Esophagus muscularis mucosa (tissue), 4 donors: ENCODE measurements at regions not wholly inside any gene's neighbourhood (a gene's known extent, or its start where the extent isn't known, plus 50 kb on each side); places are given as distances from the start of the nearest gene placed in this dataset.

ENCODE experiments used
- DNase-seq: peaks from one replicate; pipeline ENCODE4 v3.0.0-alpha.2; 2017; ENCODE audit errors: extremely low spot score
- H3K27ac ChIP-seq, 4 donors: fragments of 200-600 bp; sonication (generic); replicated peaks in 1 of 4; 1 replicate in 3 of 4; 2 replicates in 1 of 4; pipeline ENCODE4 v1.5.1; 2016 to 2019; ENCODE audit warnings: mild to moderate bottlenecking in 1 of 4
- H3K27me3 ChIP-seq, 4 donors: fragments of 200-600 bp; sonication (generic); one replicate each; pipeline versions ENCODE4 v1.5.1 to v1.6.0; 2016 to 2019
- H3K36me3 ChIP-seq, 4 donors: fragments of 200-600 bp; sonication (generic); one replicate each; pipeline ENCODE4 v1.5.1; 2016 to 2019
- H3K4me1 ChIP-seq, 4 donors: fragments of 200-600 bp; sonication (generic); one replicate each; pipeline ENCODE4 v1.5.1; 2016 to 2019
- H3K4me3 ChIP-seq, 4 donors: fragments of 200-600 bp; sonication (generic); 1 replicate in 2 of 4; 2 replicates in 2 of 4; pipeline ENCODE4 v1.5.1; 2016 to 2019; ENCODE audit warnings: mild to moderate bottlenecking in 4 of 4, moderate library complexity in 1 of 4
- H3K9me3 ChIP-seq, 4 donors: fragments of 200-600 bp; sonication (generic); 1 replicate in 3 of 4; 2 replicates in 1 of 4; pipeline ENCODE4 v1.5.1; 2016 to 2019
- EP300 ChIP-seq: sonication (generic); formaldehyde crosslinking; IDR thresholded peaks from one replicate; pipeline ENCODE4 v1.6.1; 2017; ENCODE audit warnings: antibody characterized with exemption
- POLR2A ChIP-seq: fragments of 450-650 bp; IDR thresholded peaks from one replicate; pipeline ENCODE4 v1.6.1; 2017; ENCODE audit warnings: antibody characterized with exemption, moderate library complexity, mild to moderate bottlenecking, low read depth
- POLR2AphosphoS5 ChIP-seq, 2 donors: sonication (generic); formaldehyde crosslinking; IDR thresholded peaks; one replicate each; pipeline ENCODE4 v1.6.1; 2017; ENCODE audit warnings: antibody characterized with exemption in 2 of 2
- WGBS: methylation state at CpG from one replicate; pipeline ENCODE4 v1.1.5; 2018; 5-methylcytosine and 5-hydroxymethylcytosine counted together
- intact Hi-C: fragments of 100-400 bp; cut with DNase I; formaldehyde crosslinking; loops from one replicate; pipeline ENCODE4 v1.15.1; 2023
- TF ChIP-seq, protein P1 (sequence below), 3 experiments: fragments of 200-600 bp in 2 of 3; fragments of 450-650 bp in 1 of 3; sonication (generic) in 2 of 3; IDR thresholded peaks; one replicate each; pipeline ENCODE4 v1.5.1; 2017 to 2019; ENCODE audit warnings: antibody characterized with exemption in 3 of 3, mild to moderate bottlenecking in 2 of 3, moderate library complexity in 1 of 3

- H3K36me3 ChIP-seq, result no peaks in the 10 kb centered on the region
- TF ChIP-seq POLR2A, result no peak
- TF ChIP-seq, protein P1, sequence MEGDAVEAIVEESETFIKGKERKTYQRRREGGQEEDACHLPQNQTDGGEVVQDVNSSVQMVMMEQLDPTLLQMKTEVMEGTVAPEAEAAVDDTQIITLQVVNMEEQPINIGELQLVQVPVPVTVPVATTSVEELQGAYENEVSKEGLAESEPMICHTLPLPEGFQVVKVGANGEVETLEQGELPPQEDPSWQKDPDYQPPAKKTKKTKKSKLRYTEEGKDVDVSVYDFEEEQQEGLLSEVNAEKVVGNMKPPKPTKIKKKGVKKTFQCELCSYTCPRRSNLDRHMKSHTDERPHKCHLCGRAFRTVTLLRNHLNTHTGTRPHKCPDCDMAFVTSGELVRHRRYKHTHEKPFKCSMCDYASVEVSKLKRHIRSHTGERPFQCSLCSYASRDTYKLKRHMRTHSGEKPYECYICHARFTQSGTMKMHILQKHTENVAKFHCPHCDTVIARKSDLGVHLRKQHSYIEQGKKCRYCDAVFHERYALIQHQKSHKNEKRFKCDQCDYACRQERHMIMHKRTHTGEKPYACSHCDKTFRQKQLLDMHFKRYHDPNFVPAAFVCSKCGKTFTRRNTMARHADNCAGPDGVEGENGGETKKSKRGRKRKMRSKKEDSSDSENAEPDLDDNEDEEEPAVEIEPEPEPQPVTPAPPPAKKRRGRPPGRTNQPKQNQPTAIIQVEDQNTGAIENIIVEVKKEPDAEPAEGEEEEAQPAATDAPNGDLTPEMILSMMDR (IDR thresholded peaks at IDR 0.05), result no peak
- no peak for TF ChIP-seq EP300
- no peak for TF ChIP-seq POLR2AphosphoS5 (IDR thresholded peaks at IDR 0.05)
- DNase-seq, result no peak
- no peaks in the 10 kb centered on the region for H3K4me1 ChIP-seq
- no peak overlapping the region for H3K27ac ChIP-seq
- peaks cover 0 to 21% (median 0%) of the 10 kb centered on the region in 4 donors for H3K9me3 ChIP-seq
- WGBS, result 65% methylated on average over 3 of the region's 3 CpGs
- H3K4me3 ChIP-seq, result no peak overlapping the region
- no peaks in the 10 kb centered on the region for H3K27me3 ChIP-seq
- intact Hi-C loops, result no loop called here
These were observed 68.8 kb upstream of the ZC4H2 start for GRCh38 chrX:65045001-65045400.

DNA sequence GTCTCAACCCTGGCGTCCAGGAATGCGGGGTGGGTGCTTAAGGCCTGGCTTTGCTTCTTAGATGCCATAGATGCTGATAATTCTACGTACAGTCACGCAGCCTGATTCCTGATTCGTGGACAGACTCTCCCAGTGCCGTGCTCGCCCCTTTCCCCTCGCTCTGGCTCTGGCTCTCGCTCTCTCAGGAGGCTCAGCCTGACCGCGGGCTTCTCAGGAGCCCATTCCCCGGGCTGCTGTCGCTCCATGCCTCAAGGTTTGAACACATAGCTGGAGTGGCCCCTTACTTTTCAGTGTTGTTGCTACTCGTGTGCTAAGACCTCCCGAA lies 59.2 kb upstream of the ZC4H2 start:
- intact Hi-C loops, result no loop called here
- Histone ChIP-seq H3K9me3 (no peaks in the 10 kb centered on the region), H3K4me1 (peaks cover 0 to 12% (median 3%) of the 10 kb centered on the region in 4 donors), H3K27ac (peak overlapping the region; percentile 84 to 89 (median 86)), H3K27me3 (peaks cover 0 to 3% (median 0%) of the 10 kb centered on the region in 4 donors), H3K4me3 (peak overlapping the region; percentile 65 to 72 (median 67)), H3K36me3 (no peaks in the 10 kb centered on the region)
- 52% methylated on average over 7 of the region's 15 CpGs for WGBS
- no peak for TF ChIP-seq EP300
- TF ChIP-seq POLR2A, result no peak
- TF ChIP-seq, protein P1 (IDR thresholded peaks at IDR 0.05), result no peak
- TF ChIP-seq POLR2AphosphoS5 (IDR thresholded peaks at IDR 0.05), result no peak
- no peak for DNase-seq

DNA sequence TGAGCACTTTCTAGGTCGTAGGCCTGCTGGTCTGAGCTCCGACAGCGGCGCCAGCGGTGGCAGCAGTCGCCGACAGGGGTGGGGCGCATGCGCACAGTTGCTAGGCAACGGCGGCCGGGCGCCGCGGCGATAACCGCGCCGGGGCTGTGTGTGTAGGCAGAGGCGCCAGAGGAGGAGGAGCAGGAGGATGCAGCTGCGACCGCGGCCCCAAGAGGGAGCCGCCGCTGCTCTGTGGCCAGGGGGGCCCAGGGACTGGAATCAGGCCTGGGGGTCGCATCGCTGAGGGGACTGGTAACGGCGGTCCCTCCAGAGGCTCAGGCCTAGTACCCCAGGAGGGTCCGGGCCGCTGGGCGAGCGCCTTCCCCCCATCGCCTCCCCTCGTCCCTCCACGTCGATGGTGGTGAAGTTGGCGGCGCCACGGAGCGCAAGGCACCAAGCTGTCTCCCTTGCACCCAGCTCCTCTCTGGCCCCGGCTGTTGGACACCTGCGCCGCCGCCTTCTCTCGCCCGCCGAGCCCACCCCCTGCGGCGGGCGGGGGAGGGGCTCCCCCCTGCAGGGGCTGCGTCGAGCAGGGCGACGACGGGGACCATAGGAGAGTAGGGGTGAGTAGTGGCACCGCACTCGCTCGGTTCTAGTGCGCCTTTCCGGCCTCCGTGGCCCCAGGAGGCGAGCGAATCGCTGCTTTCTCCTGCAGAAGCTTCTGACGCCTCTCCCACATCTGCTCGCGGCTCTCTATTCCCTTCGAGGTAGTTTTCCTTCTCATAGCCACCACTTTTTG lies 58.6 kb upstream of the ZC4H2 start, which contains the start of gene ZC3H12B:
Gene ZC3H12B, plus strand, starts transcription at position 159 of the 778 bp plus-strand sequence.
- Histone ChIP-seq H3K36me3 (no peaks in the 10 kb centered on the region), H3K4me3 (peak within 1 kb of the TSS; percentile 65 to 72 (median 67)), H3K27ac (peak within 1 kb of the TSS; percentile 84 to 89 (median 86)), H3K27me3 (peaks cover 0 to 3% (median 0%) of the 10 kb centered on the region in 4 donors), H3K9me3 (no peaks in the 10 kb centered on the region), H3K4me1 (peaks cover 0 to 12% (median 3%) of the 10 kb centered on the region in 4 donors)
- DNase-seq, result no peak
- TF ChIP-seq EP300, result no peak
- TF ChIP-seq POLR2AphosphoS5 (IDR thresholded peaks at IDR 0.05), result peak; percentile 52 to 83
- TF ChIP-seq, protein P1 (IDR thresholded peaks at IDR 0.05), result peak in 2 of 3 experiments; percentile 20 to 67
- intact Hi-C loops, result loop anchor here (5.0 kb wide), 1 partner anchor 58 kb away; the partner anchor contains the start of gene ZC4H2
- WGBS, result 24% methylated on average over 8 of the region's 69 CpGs

DNA sequence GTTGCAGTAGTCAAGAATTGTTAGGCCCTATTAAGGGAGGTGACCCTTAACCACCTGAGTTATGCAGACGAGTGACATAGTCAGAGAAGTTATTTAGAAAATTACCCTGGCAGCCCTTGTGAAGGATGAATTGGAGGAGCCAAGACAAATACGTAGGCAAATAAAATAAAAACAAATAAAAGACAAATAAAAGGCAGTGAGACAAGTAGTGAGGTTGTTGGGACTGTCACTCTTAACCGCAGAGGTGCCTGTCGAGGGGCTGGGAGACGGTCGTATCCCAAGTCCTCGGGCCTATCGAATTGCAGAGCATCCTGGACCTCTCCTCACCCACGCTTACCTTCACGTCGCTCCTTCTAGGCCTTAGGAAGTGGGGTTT lies 58.0 kb upstream of the ZC4H2 start:
- 36% methylated on average over 11 of the region's 11 CpGs for WGBS
- H3K4me1 ChIP-seq, result peaks cover 0 to 12% (median 3%) of the 10 kb centered on the region in 4 donors
- TF ChIP-seq, protein P1 (IDR thresholded peaks at IDR 0.05), result no peak
- no peak for TF ChIP-seq POLR2A
- TF ChIP-seq POLR2AphosphoS5 (IDR thresholded peaks at IDR 0.05), result no peak
- H3K9me3 ChIP-seq, result no peaks in the 10 kb centered on the region
- peak overlapping the region; percentile 84 to 89 (median 86) for H3K27ac ChIP-seq
- H3K27me3 ChIP-seq, result peaks cover 0 to 3% (median 0%) of the 10 kb centered on the region in 4 donors
- no peak for DNase-seq
- no peaks in the 10 kb centered on the region for H3K36me3 ChIP-seq
- intact Hi-C loops, result loop anchor here (5.0 kb wide), 1 partner anchor 57 kb away; the partner anchor contains the start of gene ZC4H2
- H3K4me3 ChIP-seq, result peak overlapping the region; percentile 65 to 72 (median 67)
